Endothelial cell of umbilical vein (primary cell): ENCODE measurements at regions not wholly inside any gene's neighbourhood (a gene's known extent, or its start where the extent isn't known, plus 50 kb on each side); places are given as distances from the start of the nearest gene placed in this dataset.

Source experiments
- BruUV-seq: library from RNA; stranded (reverse); fragments of 400-500 nt; replicated peaks from 2 replicates; lab custom pipeline; 2021; lab: Mats Ljungman, UMichigan
- CTCF ChIA-PET: fragments of 300-600, 350-600 bp; sonication (Branson Sonifier 250); formaldehyde crosslinking; loops from one replicate; lab custom pipeline; 2021; ENCODE audit warnings: antibody characterized with exemption, inconsistent platforms; lab: Charles Lee
- POLR2A ChIA-PET: fragments of 300-600, 350-600 bp; sonication (Branson Sonifier 250); formaldehyde crosslinking; loops from one replicate; lab custom pipeline; 2021; ENCODE audit warnings: antibody characterized with exemption, inconsistent platforms; lab: Charles Lee
- DNase-seq: peaks from one replicate; pipeline ENCODE4 v3.0.0-alpha.2; 2011; ENCODE audit warnings: low read depth, low spot score
- FAIRE-seq: peaks from 2 replicates; lab custom pipeline; 2011; peaks lifted over from hg19 to GRCh38; lab: Jason Lieb, UNC
- H2AFZ ChIP-seq: 2 replicates; pipeline ENCODE4 v1.6.0; 2012; ENCODE audit warnings: low read depth, low read length, control low read depth, inconsistent platforms
- H3K27ac ChIP-seq: 2 replicates; pipeline ENCODE4 v1.5.1; 2011; ENCODE audit warnings: low read depth, mild to moderate bottlenecking, control low read depth, low read length, moderate library complexity; ENCODE audit not compliant: insufficient read depth
- H3K27me3 ChIP-seq, 2 experiments: 2 replicates each; pipeline versions ENCODE4 v1.6.0 to v1.6.1; 2011; ENCODE audit warnings: low read length in 2 of 2, mixed read lengths in 1 of 2; ENCODE audit not compliant: control insufficient read depth in 2 of 2, insufficient read depth in 2 of 2
- H3K36me3 ChIP-seq, 2 experiments: 2 replicates in 1 of 2; 3 replicates in 1 of 2; pipeline ENCODE4 v1.5.1; 2011; ENCODE audit warnings: low read length in 2 of 2, mild to moderate bottlenecking in 1 of 2, moderate library complexity in 1 of 2; ENCODE audit not compliant: control insufficient read depth in 2 of 2, insufficient read depth in 2 of 2; ENCODE audit errors: extremely low read depth in 1 of 2
- H3K4me1 ChIP-seq: 3 replicates; pipeline ENCODE4 v1.5.1; 2011; ENCODE audit warnings: mild to moderate bottlenecking, low read length; ENCODE audit not compliant: control insufficient read depth, insufficient read depth; ENCODE audit errors: extremely low read depth
- H3K4me2 ChIP-seq: 2 replicates; pipeline ENCODE4 v1.6.1; 2011; ENCODE audit warnings: low read length, control low read depth, mixed read lengths; ENCODE audit not compliant: insufficient read depth
- H3K4me3 ChIP-seq, 3 experiments: fragments of 200-600 bp in 1 of 3; sonication (generic), shearing (Covaris generic) in 1 of 3; replicated peaks in 1 of 3; 2 replicates each; pipeline ENCODE4 v1.5.1; 2011 to 2016; ENCODE audit warnings: control low read depth in 3 of 3, low read length in 3 of 3, mild to moderate bottlenecking in 2 of 3, inconsistent platforms in 1 of 3, low read depth in 1 of 3, moderate library complexity in 1 of 3; ENCODE audit not compliant: insufficient read depth in 1 of 3
- H3K79me2 ChIP-seq: 2 replicates; pipeline ENCODE4 v1.6.0; 2012; ENCODE audit warnings: low read length, inconsistent platforms; ENCODE audit not compliant: control insufficient read depth, insufficient read depth
- H3K9ac ChIP-seq: replicated peaks from 2 replicates; pipeline ENCODE3; 2011; ENCODE audit warnings: low read length, control low read depth; ENCODE audit not compliant: insufficient read depth; ENCODE audit errors: extremely low read depth
- H3K9me1 ChIP-seq: replicated peaks from 3 replicates; pipeline ENCODE4 v1.6.0; 2011; ENCODE audit warnings: mild to moderate bottlenecking, low read length; ENCODE audit not compliant: control insufficient read depth, insufficient read depth; ENCODE audit errors: extremely low read depth
- H3K9me3 ChIP-seq: replicated peaks from 2 replicates; pipeline ENCODE4 v1.5.1; 2012; ENCODE audit warnings: low read length, inconsistent platforms; ENCODE audit not compliant: control insufficient read depth, insufficient read depth
- H4K20me1 ChIP-seq: replicated peaks from 2 replicates; pipeline ENCODE3; 2011; ENCODE audit warnings: mild to moderate bottlenecking, low read length; ENCODE audit not compliant: control insufficient read depth, insufficient read depth; ENCODE audit errors: extremely low read depth
- EZH2 ChIP-seq: IDR thresholded peaks from 2 replicates; pipeline ENCODE4 v1.6.1; 2012; ENCODE audit warnings: borderline replicate concordance, low read depth, mild to moderate bottlenecking, moderate library complexity, low read length, inconsistent platforms; ENCODE audit not compliant: severe bottlenecking
- FOS ChIP-seq: IDR thresholded peaks from 2 replicates; pipeline ENCODE4 v1.6.1; 2011; ENCODE audit warnings: mild to moderate bottlenecking, low read length, moderate library complexity, borderline replicate concordance; ENCODE audit not compliant: insufficient read depth
- GATA2 ChIP-seq: IDR thresholded peaks from 2 replicates; pipeline ENCODE4 v1.7.0; 2011; ENCODE audit warnings: low read depth, mild to moderate bottlenecking, moderate library complexity, mixed read lengths, low read length; ENCODE audit not compliant: insufficient read length, insufficient read depth
- JUN ChIP-seq: IDR thresholded peaks from 2 replicates; pipeline ENCODE4 v1.6.1; 2011; ENCODE audit warnings: borderline replicate concordance, low read depth; ENCODE audit not compliant: insufficient read length, insufficient read depth
- MYC ChIP-seq: IDR thresholded peaks from one replicate; pipeline ENCODE4 v1.6.1; 2011; ENCODE audit warnings: mild to moderate bottlenecking, low read depth, low read length
- POLR2A ChIP-seq: IDR thresholded peaks from 2 replicates; pipeline ENCODE4 v1.6.1; 2012; ENCODE audit warnings: low read depth, mild to moderate bottlenecking, control low read depth, low read length
- POLR2AphosphoS5 ChIP-seq: IDR thresholded peaks from 2 replicates; pipeline ENCODE4 v1.6.1; 2012; ENCODE audit warnings: low read depth, mild to moderate bottlenecking, control low read depth, low read length, moderate library complexity; ENCODE audit not compliant: insufficient read depth
- dilution Hi-C: fragments of 300-500 bp; cut with MboI; formaldehyde crosslinking; loops from one replicate; pipeline ENCODE4 v1.15.0; 2019; ENCODE audit warnings: low sequenced_read_pairs; ENCODE audit not compliant: extremely low pct_ligation_motif_present
- intact Hi-C: fragments of 100-400 bp; cut with micrococcal nuclease; formaldehyde crosslinking; loops from one replicate; pipeline ENCODE4 v1.10.0; 2022
- TF ChIP-seq, protein P1 (sequence below), 2 donors: IDR thresholded peaks; 1 replicate in 1 of 2; 2 replicates in 1 of 2; pipeline ENCODE4 v1.5.1; 2011; ENCODE audit warnings: low read length in 2 of 2, mild to moderate bottlenecking in 2 of 2, moderate library complexity in 2 of 2, control low read depth in 1 of 2, inconsistent platforms in 1 of 2, low read depth in 1 of 2; ENCODE audit not compliant: insufficient read depth in 1 of 2; ENCODE audit errors: extremely low read depth in 1 of 2
- TF ChIP-seq, protein P2 (sequence below): IDR thresholded peaks from 2 replicates; pipeline ENCODE4 v1.6.1; 2011; ENCODE audit not compliant: insufficient read depth, insufficient read length

DNA sequence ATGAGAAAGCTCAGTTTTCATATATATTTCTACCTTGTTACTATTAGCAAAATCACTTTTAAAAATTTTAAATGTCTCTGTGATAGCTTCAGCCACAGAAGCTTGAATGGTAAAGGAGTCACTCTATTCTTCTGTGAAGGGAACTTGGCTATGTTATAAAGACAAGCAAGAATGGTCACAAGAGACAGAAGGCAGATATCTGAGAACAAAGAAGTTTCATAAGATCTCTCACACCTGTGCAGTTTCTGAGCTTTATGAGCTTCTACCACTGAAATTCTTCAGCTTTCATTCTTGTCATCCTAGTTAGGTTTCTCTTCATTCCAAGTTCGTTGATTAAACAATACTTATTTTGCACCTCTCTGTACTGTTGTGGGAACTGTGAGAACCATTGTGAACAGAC is 853.4 kb downstream of the IGSF11 start:
- Histone ChIP-seq H3K36me3 (no peaks in the 10 kb centered on the region), H3K4me3 (no peak overlapping the region), H3K27me3 (no peaks in the 10 kb centered on the region), H3K79me2 (no peaks in the 10 kb centered on the region), H3K9me1 (no peaks in the 10 kb centered on the region), H3K9me3 (no peaks in the 10 kb centered on the region), H3K4me1 (no peaks in the 10 kb centered on the region), H3K4me2 (no peak overlapping the region), H4K20me1 (no peaks in the 10 kb centered on the region), H2AFZ (no peak overlapping the region), H3K9ac (no peak overlapping the region), H3K27ac (no peak overlapping the region)
- CTCF ChIA-PET: no interaction called here
- intact Hi-C loops (no loop called here), dilution Hi-C loops (no loop called here)
- POLR2A ChIA-PET: no interaction called here
- FAIRE-seq (no peak), DNase-seq (no peak)
- no TSS peak for BruUV-seq
- no peak for TF ChIP-seq POLR2A
- TF ChIP-seq, protein P1, sequence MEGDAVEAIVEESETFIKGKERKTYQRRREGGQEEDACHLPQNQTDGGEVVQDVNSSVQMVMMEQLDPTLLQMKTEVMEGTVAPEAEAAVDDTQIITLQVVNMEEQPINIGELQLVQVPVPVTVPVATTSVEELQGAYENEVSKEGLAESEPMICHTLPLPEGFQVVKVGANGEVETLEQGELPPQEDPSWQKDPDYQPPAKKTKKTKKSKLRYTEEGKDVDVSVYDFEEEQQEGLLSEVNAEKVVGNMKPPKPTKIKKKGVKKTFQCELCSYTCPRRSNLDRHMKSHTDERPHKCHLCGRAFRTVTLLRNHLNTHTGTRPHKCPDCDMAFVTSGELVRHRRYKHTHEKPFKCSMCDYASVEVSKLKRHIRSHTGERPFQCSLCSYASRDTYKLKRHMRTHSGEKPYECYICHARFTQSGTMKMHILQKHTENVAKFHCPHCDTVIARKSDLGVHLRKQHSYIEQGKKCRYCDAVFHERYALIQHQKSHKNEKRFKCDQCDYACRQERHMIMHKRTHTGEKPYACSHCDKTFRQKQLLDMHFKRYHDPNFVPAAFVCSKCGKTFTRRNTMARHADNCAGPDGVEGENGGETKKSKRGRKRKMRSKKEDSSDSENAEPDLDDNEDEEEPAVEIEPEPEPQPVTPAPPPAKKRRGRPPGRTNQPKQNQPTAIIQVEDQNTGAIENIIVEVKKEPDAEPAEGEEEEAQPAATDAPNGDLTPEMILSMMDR (IDR thresholded peaks at IDR 0.05; ENCODE audit: extremely low read depth in 1 of 2, insufficient read depth in 1 of 2, low read depth in 1 of 2, low read length in 2 of 2): no peak
- TF ChIP-seq FOS: no peak
- no peak for TF ChIP-seq JUN
- TF ChIP-seq, protein P2, sequence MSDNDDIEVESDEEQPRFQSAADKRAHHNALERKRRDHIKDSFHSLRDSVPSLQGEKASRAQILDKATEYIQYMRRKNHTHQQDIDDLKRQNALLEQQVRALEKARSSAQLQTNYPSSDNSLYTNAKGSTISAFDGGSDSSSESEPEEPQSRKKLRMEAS: no peak
- TF ChIP-seq EZH2: no peak
- no peak for TF ChIP-seq POLR2AphosphoS5
- TF ChIP-seq GATA2: no peak
- TF ChIP-seq MYC: no peak
